Islet precursor cell (in vitro differentiated cells): ENCODE measurements at regions not wholly inside any gene's neighbourhood (a gene's known extent, or its start where the extent isn't known, plus 50 kb on each side); places are given as distances from the start of the nearest gene placed in this dataset.
"Not testable (repeated sequence)": the region's sequence is repeated elsewhere in the genome, so short reads cannot be mapped to it uniquely, and the experiment has no call there.

Experiments used
- DNase-seq: peaks from one replicate; pipeline ENCODE4 v3.0.0-alpha.2; 2018

- DNase-seq = no peak
These were observed 123.1 kb upstream of the GPR12 start for GRCh38 chr13:26883613-26884257.

GRCh38 chr13:26882731-26883130 lies 122.1 kb upstream of the GPR12 start:
- DNase-seq = no peak

GRCh38 chr13:26881154-26881553 lies 120.6 kb upstream of the GPR12 start:
- no peak for DNase-seq

- DNase-seq = no peak
These were observed 120.1 kb upstream of the GPR12 start for GRCh38 chr13:26880735-26881134.

GRCh38 chr13:26878438-26878837 lies 117.9 kb upstream of the GPR12 start:
- DNase-seq = no peak

- no peak for DNase-seq
These were observed 112.8 kb upstream of the GPR12 start for GRCh38 chr13:26873386-26873698.

GRCh38 chr13:26872525-26873385 lies 112.2 kb upstream of the GPR12 start:
- DNase-seq = peak; percentile 75

- no peak for DNase-seq
These were observed 107.0 kb upstream of the GPR12 start for GRCh38 chr13:26867451-26868091.

- no peak for DNase-seq
These were observed 104.0 kb upstream of the GPR12 start for GRCh38 chr13:26864576-26864975.

- no peak for DNase-seq
These were observed 101.4 kb upstream of the GPR12 start for GRCh38 chr13:26861941-26862340.

GRCh38 chr13:26855921-26856320 lies 95.3 kb upstream of the GPR12 start:
- DNase-seq = no peak

GRCh38 chr13:26855071-26855470 lies 94.5 kb upstream of the GPR12 start:
- DNase-seq = no peak

- DNase-seq = no peak
These were observed 92.7 kb upstream of the GPR12 start for GRCh38 chr13:26853323-26853722.

- no peak for DNase-seq
These were observed 86.7 kb upstream of the GPR12 start for GRCh38 chr13:26847281-26847680.

- not testable (repeated sequence) for DNase-seq
These were observed 84.5 kb upstream of the GPR12 start for GRCh38 chr13:26845063-26845462.

- DNase-seq = no peak
These were observed 79.1 kb upstream of the GPR12 start for GRCh38 chr13:26839682-26840081.

- no peak for DNase-seq
These were observed 78.2 kb upstream of the GPR12 start for GRCh38 chr13:26838821-26839220.

GRCh38 chr13:26837997-26838396 lies 77.4 kb upstream of the GPR12 start:
- DNase-seq = no peak

GRCh38 chr13:26837102-26837501 lies 76.5 kb upstream of the GPR12 start:
- no peak for DNase-seq

- no peak for DNase-seq
These were observed 76.0 kb upstream of the GPR12 start for GRCh38 chr13:26836626-26837025.

- DNase-seq = no peak
These were observed 74.1 kb upstream of the GPR12 start for GRCh38 chr13:26834646-26835045.

- DNase-seq = no peak
These were observed 70.8 kb upstream of the GPR12 start for GRCh38 chr13:26831336-26831908.

- no peak for DNase-seq
These were observed 69.1 kb upstream of the GPR12 start for GRCh38 chr13:26829716-26830115.

GRCh38 chr13:26824581-26824980 lies 64.0 kb upstream of the GPR12 start:
- no peak for DNase-seq
